K562 (cell line): ENCODE measurements at regions not wholly inside any gene's neighbourhood (a gene's known extent, or its start where the extent isn't known, plus 50 kb on each side); places are given as distances from the start of the nearest gene placed in this dataset.

Experiments used
- ATAC-seq: fragments of 200-7000 bp; cut with Tn5 transposase; 3 replicates; pipeline ENCODE4 v1.9.1; 2020; ENCODE audit warnings: moderate library complexity
- BruUV-seq: library from RNA; stranded (reverse); fragments of 400-500 nt; replicated peaks from 2 replicates; lab custom pipeline; 2021; lab: Mats Ljungman, UMichigan
- CTCF ChIA-PET: fragments of 300-600 bp; formaldehyde crosslinking; extraction: SDS; loops from one replicate; lab custom pipeline; 2021; ENCODE audit warnings: low intra/inter-chr PET ratio; lab: Yijun Ruan, JAX
- POLR2A ChIA-PET: fragments of 300-600, 350-650 bp; sonication (Branson Sonifier 250); formaldehyde crosslinking; extraction: SDS; loops from one replicate; lab custom pipeline; 2021; ENCODE audit warnings: antibody characterized with exemption, inconsistent platforms; lab: Yijun Ruan, JAX
- DNase-seq, 4 experiments: peaks; one replicate each; pipeline versions ENCODE4 v3.0.0 to v3.0.0-alpha.2; 2011 to 2018; ENCODE audit warnings: low spot score in 3 of 4, mixed read lengths in 3 of 4; ENCODE audit errors: extremely low read depth in 1 of 4
- FAIRE-seq: peaks from 2 replicates; lab custom pipeline; 2011; peaks lifted over from hg19 to GRCh38; lab: Jason Lieb, UNC
- H2AFZ ChIP-seq: 2 replicates; pipeline ENCODE4 v1.6.0; 2011; ENCODE audit warnings: low read depth, low read length, control low read depth, inconsistent platforms
- H3K27ac ChIP-seq: fragments of 200-600 bp; 3 replicates; pipeline ENCODE4 v1.8.0; 2011; ENCODE audit warnings: low read depth, mild to moderate bottlenecking, control low read depth, inconsistent platforms, low read length, moderate library complexity, mixed read lengths; ENCODE audit errors: extremely low read depth
- H3K27me3 ChIP-seq, 2 experiments: fragments of 300-600 bp in 1 of 2; 2 replicates in 1 of 2; 3 replicates in 1 of 2; pipeline versions ENCODE4 v1.6.0 to v1.8.0; 2011; ENCODE audit warnings: inconsistent platforms in 2 of 2, low read length in 2 of 2, mild to moderate bottlenecking in 1 of 2, mixed read lengths in 1 of 2, moderate library complexity in 1 of 2; ENCODE audit not compliant: control insufficient read depth in 2 of 2, insufficient read depth in 2 of 2
- H3K36me3 ChIP-seq: fragments of 300-600 bp; 3 replicates; pipeline ENCODE4 v1.8.0; 2011; ENCODE audit warnings: mild to moderate bottlenecking, low read length, inconsistent platforms; ENCODE audit not compliant: control insufficient read depth, insufficient read depth
- H3K4me1 ChIP-seq, 2 experiments: fragments of 200-600 bp in 1 of 2; replicated peaks in 1 of 2; 2 replicates in 1 of 2; 3 replicates in 1 of 2; pipeline versions ENCODE4 v1.5.1 to v1.8.0; 2011; ENCODE audit warnings: inconsistent platforms in 2 of 2, low read length in 2 of 2, mild to moderate bottlenecking in 1 of 2, mixed read lengths in 1 of 2, moderate library complexity in 1 of 2; ENCODE audit not compliant: control insufficient read depth in 2 of 2, insufficient read depth in 2 of 2
- H3K4me2 ChIP-seq: 2 replicates; pipeline ENCODE4 v1.6.1; 2011; ENCODE audit warnings: low read length, control low read depth, inconsistent platforms, mixed read lengths; ENCODE audit not compliant: insufficient read depth
- H3K4me3 ChIP-seq: fragments of 200-600 bp; sonication (generic), shearing (Covaris generic); 2 replicates; pipeline ENCODE4 v1.5.1; 2016; ENCODE audit warnings: control low read depth, inconsistent platforms
- H3K79me2 ChIP-seq: fragments of 200-600 bp; 3 replicates; pipeline ENCODE4 v1.8.0; 2011; ENCODE audit warnings: low read length, inconsistent platforms; ENCODE audit not compliant: control insufficient read depth, insufficient read depth
- H3K9ac ChIP-seq, 2 experiments: 2 replicates each; pipeline versions ENCODE4 v1.6.0 to v1.6.1; 2011; ENCODE audit warnings: low read depth in 2 of 2, low read length in 2 of 2, control low read depth in 1 of 2, inconsistent platforms in 1 of 2, mild to moderate bottlenecking in 1 of 2, mixed read lengths in 1 of 2; ENCODE audit not compliant: insufficient read depth in 1 of 2
- H3K9me1 ChIP-seq: one replicate; pipeline ENCODE4 v1.6.0; 2011; ENCODE audit warnings: inconsistent platforms, mild to moderate bottlenecking, low read length, moderate library complexity; ENCODE audit not compliant: control insufficient read depth, insufficient read depth
- H3K9me3 ChIP-seq: replicated peaks from 2 replicates; pipeline ENCODE4 v1.5.1; 2011; ENCODE audit warnings: low read depth, low read length, inconsistent platforms; ENCODE audit not compliant: control insufficient read depth, insufficient read depth
- H4K20me1 ChIP-seq: replicated peaks from 2 replicates; pipeline ENCODE4 v1.6.1; 2011; ENCODE audit warnings: low read length, inconsistent platforms, mixed read lengths; ENCODE audit not compliant: control insufficient read depth, insufficient read depth
- ARID2 ChIP-seq: fragments of 450-650 bp; IDR thresholded peaks from 2 replicates; pipeline ENCODE4 v1.6.1; 2017; ENCODE audit warnings: antibody characterized with exemption, mild to moderate bottlenecking
- HINFP ChIP-seq: fragments of 450-650 bp; conservative IDR thresholded peaks from 2 replicates; pipeline ENCODE4 v1.6.1; 2016; ENCODE audit warnings: missing genetic modification characterization, low read depth, mild to moderate bottlenecking, control low read depth, missing compliant biosample characterization
- POLR2B ChIP-seq: fragments of 450-650 bp; IDR thresholded peaks from 2 replicates; pipeline ENCODE4 v1.6.1; 2018; ENCODE audit warnings: low read depth; ENCODE audit not compliant: partially characterized antibody
- PTBP1 ChIP-seq: fragments of 200-400 bp; formaldehyde crosslinking; IDR thresholded peaks from 2 replicates; pipeline ENCODE4 v1.6.1; 2017; ENCODE audit warnings: low read depth, low read length
- SMAD3 ChIP-seq: fragments of 450-650 bp; formaldehyde crosslinking; conservative IDR thresholded peaks from 2 replicates; pipeline ENCODE4 v1.4.0; 2020; ENCODE audit warnings: mild to moderate bottlenecking
- THRAP3 ChIP-seq: fragments of 450-650 bp; IDR thresholded peaks from 2 replicates; pipeline ENCODE4 v1.6.1; 2016; ENCODE audit warnings: mild to moderate bottlenecking, inconsistent platforms, borderline replicate concordance
- ZNF717 ChIP-seq: fragments of 250-450 bp; sonication (Bioruptor Pico); IDR thresholded peaks from 2 replicates; pipeline ENCODE4 v1.5.0; 2021
- ZNF76 ChIP-seq: fragments of 250-450 bp; sonication (Bioruptor Pico); IDR thresholded peaks from 2 replicates; pipeline ENCODE4 v1.4.0; 2020; ENCODE audit warnings: mild to moderate bottlenecking, moderate library complexity, borderline replicate concordance
- whole genome bisulfite sequencing: fragments of 100-300 bp; shearing (Covaris generic); methylation state at CpG from one replicate; pipeline ENCODE4 v1.1.6; 2016; ENCODE audit warnings: low coverage, mixed read lengths; ENCODE audit not compliant: insufficient coverage; ENCODE audit errors: missing lambda C conversion rate; 5-methylcytosine and 5-hydroxymethylcytosine counted together
- in situ Hi-C: fragments of 300-500 bp; cut with MboI; formaldehyde crosslinking; loops from 4 replicates; pipeline ENCODE4 v1.15.0; 2018; ENCODE audit warnings: inconsistent platforms, mixed read lengths
- intact Hi-C: fragments of 100-400 bp; cut with micrococcal nuclease; formaldehyde crosslinking; loops from 2 replicates; pipeline ENCODE4 v1.14.2; 2022

DNA sequence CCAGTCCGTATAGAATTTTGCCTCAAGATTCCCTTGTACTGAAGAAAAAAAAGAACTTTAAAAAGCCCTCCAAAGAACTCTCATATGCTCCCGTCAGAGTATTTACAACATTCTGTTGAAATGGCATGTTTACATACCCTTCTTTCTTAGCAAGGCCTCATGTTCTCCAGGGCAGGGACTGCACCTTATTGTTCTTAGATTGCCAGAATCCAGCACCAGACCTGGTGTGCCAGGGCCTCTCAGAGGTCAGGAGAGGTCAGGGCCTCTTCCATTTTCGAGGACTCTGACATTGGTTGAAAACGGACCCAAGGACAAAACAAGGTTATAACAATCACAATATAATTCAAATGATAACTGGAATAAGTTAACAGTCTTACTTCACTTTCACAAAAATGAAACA, 78.2 kb downstream of the TNP1 start:
- Histone ChIP-seq H3K4me2 (no peak overlapping the region), H3K27me3 (peaks cover 0 to 5% of the 10 kb centered on the region in 2 experiments; a peak in 1 of 5 replicates), H3K4me3 (no peak overlapping the region), H3K27ac (no peak overlapping the region), H3K36me3 (no peaks in the 10 kb centered on the region), H3K9me1 (no peaks in the 10 kb centered on the region), H2AFZ (no peak overlapping the region), H3K4me1 (no peaks in the 10 kb centered on the region; a peak in 2 of 5 replicates), H3K79me2 (no peaks in the 10 kb centered on the region), H4K20me1 (no peaks in the 10 kb centered on the region), H3K9ac (no peak overlapping the region), H3K9me3 (no peaks in the 10 kb centered on the region)
- intact Hi-C loops (no loop called here), in situ Hi-C loops (loop anchor here (10.0 kb wide), 1 partner anchor 323 kb away; no protein-coding TSS in a partner anchor)
- POLR2A ChIA-PET, result no interaction called here
- CTCF ChIA-PET, result no interaction called here
- DNase-seq (no peak), ATAC-seq (no peak), FAIRE-seq (no peak)
- TF ChIP-seq ARID2, result no peak
- no peak for TF ChIP-seq THRAP3
- no peak for TF ChIP-seq SMAD3
- no peak for TF ChIP-seq ZNF717 (CRISPR knock-in tag)
- no peak for TF ChIP-seq HINFP (tag)
- TF ChIP-seq ZNF76 (CRISPR knock-in tag), result no peak
- TF ChIP-seq PTBP1, result no peak
- TF ChIP-seq POLR2B, result no peak
- no TSS peak for BruUV-seq
- WGBS, result 13% methylated on average over 4 of the region's 4 CpGs
